CD14-positive monocyte (primary cell): ENCODE measurements at regions not wholly inside any gene's neighbourhood (a gene's known extent, or its start where the extent isn't known, plus 50 kb on each side); places are given as distances from the start of the nearest gene placed in this dataset.

Experiments used
- DNase-seq, 3 donors: peaks; one replicate each; pipeline ENCODE4 v3.0.0-alpha.2; 2011 to 2022
- H2AFZ ChIP-seq: 2 replicates; pipeline ENCODE4 v1.6.0; 2012; ENCODE audit warnings: mild to moderate bottlenecking, low read depth, low read length, inconsistent platforms; ENCODE audit not compliant: insufficient read depth, poor library complexity, severe bottlenecking
- H3K27ac ChIP-seq, 2 donors: 1 replicate in 1 of 2; 2 replicates in 1 of 2; pipeline ENCODE4 v1.5.1; 2012 to 2013; ENCODE audit warnings: low read length in 2 of 2, control low read depth in 1 of 2, inconsistent platforms in 1 of 2, low read depth in 1 of 2, mild to moderate bottlenecking in 1 of 2
- H3K27me3 ChIP-seq, 2 donors: one replicate each; pipeline versions ENCODE4 v1.6.0 to v1.6.1; 2011 to 2013; ENCODE audit warnings: low read length in 2 of 2; ENCODE audit not compliant: control insufficient read depth in 2 of 2, insufficient read depth in 2 of 2
- H3K36me3 ChIP-seq, 2 donors: replicated peaks in 1 of 2; 1 replicate in 1 of 2; 2 replicates in 1 of 2; pipeline versions ENCODE4 v1.5.1 to v1.6.1; 2012 to 2013; ENCODE audit warnings: low read length in 2 of 2, control low read depth in 1 of 2, inconsistent platforms in 1 of 2, mild to moderate bottlenecking in 1 of 2; ENCODE audit not compliant: insufficient read depth in 2 of 2, control insufficient read depth in 1 of 2
- H3K4me1 ChIP-seq, 2 donors: 1 replicate in 1 of 2; 2 replicates in 1 of 2; pipeline versions ENCODE4 v1.5.1 to v1.6.1; 2012 to 2013; ENCODE audit warnings: low read length in 2 of 2, control low read depth in 1 of 2, inconsistent platforms in 1 of 2, mild to moderate bottlenecking in 1 of 2, moderate library complexity in 1 of 2; ENCODE audit not compliant: insufficient read depth in 2 of 2, control insufficient read depth in 1 of 2
- H3K4me2 ChIP-seq: replicated peaks from 2 replicates; pipeline ENCODE3; 2012; ENCODE audit warnings: low read length, moderate library complexity, mild to moderate bottlenecking; ENCODE audit not compliant: poor library complexity, severe bottlenecking; ENCODE audit errors: extremely low read depth
- H3K4me3 ChIP-seq, 3 experiments: fragments of 200-600 bp in 1 of 3; sonication (generic) in 1 of 3; replicated peaks in 1 of 3; 1 replicate in 2 of 3; 2 replicates in 1 of 3; pipeline ENCODE4 v1.5.1; 2011 to 2013; ENCODE audit warnings: low read length in 3 of 3, mild to moderate bottlenecking in 3 of 3, control low read depth in 2 of 3, low read depth in 2 of 3, inconsistent platforms in 1 of 3, moderate library complexity in 1 of 3
- H3K79me2 ChIP-seq: 2 replicates; pipeline ENCODE4 v1.6.0; 2012; ENCODE audit warnings: mild to moderate bottlenecking, control low read depth, inconsistent platforms, low read length, moderate library complexity; ENCODE audit not compliant: insufficient read depth
- H3K9ac ChIP-seq: 2 replicates; pipeline ENCODE4 v1.6.0; 2017; ENCODE audit warnings: low read length, mild to moderate bottlenecking; ENCODE audit not compliant: insufficient read depth, poor library complexity, severe bottlenecking
- H3K9me3 ChIP-seq, 2 donors: replicated peaks in 1 of 2; 1 replicate in 1 of 2; 2 replicates in 1 of 2; pipeline versions ENCODE4 v1.5.1 to v1.6.1; 2012 to 2013; ENCODE audit warnings: low read length in 2 of 2, control low read depth in 1 of 2; ENCODE audit not compliant: control insufficient read depth in 1 of 2, insufficient read depth in 1 of 2
- H4K20me1 ChIP-seq: 2 replicates; pipeline ENCODE4 v1.6.0; 2012; ENCODE audit warnings: mild to moderate bottlenecking, low read length, control low read depth, moderate library complexity; ENCODE audit not compliant: insufficient read depth
- H3K27ac Mint-ChIP-seq, 7 donors: one replicate each; pipeline ENCODE4 v1.8.0; 2020; ENCODE audit warnings: mild to moderate bottlenecking in 7 of 7, mixed read lengths in 7 of 7, moderate library complexity in 6 of 7, inconsistent platforms in 2 of 7
- H3K27me3 Mint-ChIP-seq, 3 donors: one replicate each; pipeline ENCODE4 v1.8.0; 2021 to 2022; ENCODE audit warnings: low read depth in 3 of 3, mild to moderate bottlenecking in 3 of 3, mixed read lengths in 3 of 3, moderate library complexity in 3 of 3, inconsistent platforms in 1 of 3
- H3K36me3 Mint-ChIP-seq, 2 donors: one replicate each; pipeline ENCODE4 v1.8.0; 2020; ENCODE audit warnings: mixed read lengths in 2 of 2, inconsistent platforms in 1 of 2, mild to moderate bottlenecking in 1 of 2
- H3K4me1 Mint-ChIP-seq: one replicate; pipeline ENCODE4 v1.8.0; 2020; ENCODE audit warnings: mild to moderate bottlenecking, mixed read lengths
- H3K4me3 Mint-ChIP-seq, 2 donors: one replicate each; pipeline ENCODE4 v1.8.0; 2020; ENCODE audit warnings: mild to moderate bottlenecking in 2 of 2, mixed read lengths in 2 of 2, moderate library complexity in 1 of 2
- H3K9me3 Mint-ChIP-seq, 7 donors: one replicate each; pipeline ENCODE4 v1.8.0; 2020 to 2022; ENCODE audit warnings: mixed read lengths in 7 of 7, mild to moderate bottlenecking in 6 of 7, moderate library complexity in 6 of 7, inconsistent platforms in 2 of 7
- WGBS: methylation state at CpG from one replicate; pipeline ENCODE4 v1.1.5; 2013; ENCODE audit warnings: missing lambda C conversion rate; ENCODE audit not compliant: insufficient coverage; 5-methylcytosine and 5-hydroxymethylcytosine counted together
- intact Hi-C, 2 donors: fragments of 100-400 bp; cut with micrococcal nuclease; formaldehyde crosslinking; loops; one replicate each; pipeline versions ENCODE4 v1.15.0 to v1.15.1; 2023
- TF ChIP-seq, protein P1 (sequence below): fragments of 200-600 bp; IDR thresholded peaks from one replicate; pipeline ENCODE4 v1.8.0; 2022; ENCODE audit warnings: antibody characterized with exemption, mild to moderate bottlenecking

DNA sequence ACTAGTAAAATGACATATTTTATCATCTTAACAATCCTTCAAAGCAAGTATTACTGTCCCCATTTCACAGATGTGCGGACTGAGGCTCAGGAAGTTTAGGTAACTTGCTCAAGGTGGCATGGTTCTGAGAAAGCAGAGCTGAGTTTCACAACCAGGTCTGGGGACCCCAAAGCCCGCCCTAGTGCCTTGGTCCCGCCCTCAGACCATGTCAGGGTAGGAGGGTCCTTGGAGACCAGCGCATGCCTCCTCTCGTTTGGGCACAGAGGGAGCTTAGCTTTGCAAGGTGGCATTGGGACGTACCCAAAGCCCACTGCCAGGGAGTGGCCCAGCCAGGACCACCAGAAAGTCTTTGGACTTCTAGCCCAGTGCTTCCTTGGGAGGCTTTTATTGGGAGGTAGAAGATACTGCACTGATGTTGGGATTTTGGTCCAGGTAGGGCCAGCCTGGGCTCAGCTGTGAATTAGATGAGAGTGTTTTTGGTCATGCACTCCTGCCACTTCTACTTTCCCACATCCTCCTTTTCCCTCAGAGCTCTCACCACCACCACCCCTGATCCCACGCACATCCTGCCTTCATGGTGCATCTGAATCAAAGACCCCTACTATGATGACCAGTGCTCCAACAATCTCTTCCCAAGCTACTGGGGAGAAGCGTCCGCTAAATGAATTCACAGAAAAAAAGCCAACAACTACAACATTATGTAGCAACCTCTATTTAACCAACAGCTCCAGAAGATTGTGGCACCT lies 307.9 kb downstream of the TLE3 start:
- no peak overlapping the region for H3K4me3 ChIP-seq
- intact Hi-C loops = no loop called here
- no peaks in the 10 kb centered on the region for H3K36me3 ChIP-seq
- H3K4me3 Mint-ChIP-seq = peak overlapping the region in 1 of 2 donors; percentile 19
- no peaks in the 10 kb centered on the region for H3K4me1 Mint-ChIP-seq
- no peaks in the 10 kb centered on the region for H3K36me3 Mint-ChIP-seq
- H3K27ac ChIP-seq = no peak overlapping the region
- H3K9me3 ChIP-seq = peaks cover 0 to 7% of the 10 kb centered on the region in 2 donors
- H3K9ac ChIP-seq = no peak overlapping the region
- H4K20me1 ChIP-seq = no peaks in the 10 kb centered on the region
- H3K27ac Mint-ChIP-seq = peak overlapping the region in 1 of 7 donors; percentile 27
- H3K27me3 ChIP-seq = no peaks in the 10 kb centered on the region
- no peaks in the 10 kb centered on the region for H3K79me2 ChIP-seq
- TF ChIP-seq, protein P1, sequence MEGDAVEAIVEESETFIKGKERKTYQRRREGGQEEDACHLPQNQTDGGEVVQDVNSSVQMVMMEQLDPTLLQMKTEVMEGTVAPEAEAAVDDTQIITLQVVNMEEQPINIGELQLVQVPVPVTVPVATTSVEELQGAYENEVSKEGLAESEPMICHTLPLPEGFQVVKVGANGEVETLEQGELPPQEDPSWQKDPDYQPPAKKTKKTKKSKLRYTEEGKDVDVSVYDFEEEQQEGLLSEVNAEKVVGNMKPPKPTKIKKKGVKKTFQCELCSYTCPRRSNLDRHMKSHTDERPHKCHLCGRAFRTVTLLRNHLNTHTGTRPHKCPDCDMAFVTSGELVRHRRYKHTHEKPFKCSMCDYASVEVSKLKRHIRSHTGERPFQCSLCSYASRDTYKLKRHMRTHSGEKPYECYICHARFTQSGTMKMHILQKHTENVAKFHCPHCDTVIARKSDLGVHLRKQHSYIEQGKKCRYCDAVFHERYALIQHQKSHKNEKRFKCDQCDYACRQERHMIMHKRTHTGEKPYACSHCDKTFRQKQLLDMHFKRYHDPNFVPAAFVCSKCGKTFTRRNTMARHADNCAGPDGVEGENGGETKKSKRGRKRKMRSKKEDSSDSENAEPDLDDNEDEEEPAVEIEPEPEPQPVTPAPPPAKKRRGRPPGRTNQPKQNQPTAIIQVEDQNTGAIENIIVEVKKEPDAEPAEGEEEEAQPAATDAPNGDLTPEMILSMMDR = no peak
- peaks cover 4 to 6% (median 5%) of the 10 kb centered on the region in 3 donors for H3K27me3 Mint-ChIP-seq
- peaks cover 0 to 9% (median 6%) of the 10 kb centered on the region in 7 donors for H3K9me3 Mint-ChIP-seq
- H3K4me2 ChIP-seq = no peak overlapping the region
- 94% methylated on average over 9 of the region's 9 CpGs for WGBS
- no peaks in the 10 kb centered on the region for H3K4me1 ChIP-seq
- no peak for DNase-seq
- H2AFZ ChIP-seq = no peak overlapping the region

DNA sequence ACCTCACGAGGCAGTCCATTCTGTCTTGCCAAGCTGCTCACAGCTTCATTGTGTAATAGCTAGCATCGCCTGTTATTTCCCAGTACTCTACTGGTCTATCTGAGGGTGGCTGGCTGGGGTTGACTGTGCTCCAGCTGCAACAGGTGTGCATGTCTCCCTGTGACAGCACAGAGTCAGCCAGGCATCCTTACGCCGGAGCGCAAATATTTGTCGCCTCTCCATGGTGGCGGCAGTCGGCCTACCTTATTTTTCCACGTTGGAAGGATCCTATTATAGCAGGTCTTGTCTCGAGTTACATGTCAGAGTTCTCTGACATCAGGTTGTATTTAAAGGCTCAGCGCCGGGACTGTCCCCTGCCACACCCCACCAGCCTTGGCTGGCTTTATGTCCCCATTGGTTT lies 307.1 kb downstream of the TLE3 start:
- no peak for DNase-seq
- TF ChIP-seq, protein P1 = no peak
- no peaks in the 10 kb centered on the region for H3K36me3 Mint-ChIP-seq
- H3K9me3 Mint-ChIP-seq = peaks cover 0 to 9% (median 6%) of the 10 kb centered on the region in 7 donors
- H3K27ac Mint-ChIP-seq = no peak overlapping the region
- no peaks in the 10 kb centered on the region for H3K4me1 ChIP-seq
- intact Hi-C loops = no loop called here
- H2AFZ ChIP-seq = no peak overlapping the region
- no peaks in the 10 kb centered on the region for H3K27me3 ChIP-seq
- H3K27me3 Mint-ChIP-seq = peaks cover 4 to 6% (median 5%) of the 10 kb centered on the region in 3 donors
- H3K4me1 Mint-ChIP-seq = no peaks in the 10 kb centered on the region
- H4K20me1 ChIP-seq = no peaks in the 10 kb centered on the region
- no peaks in the 10 kb centered on the region for H3K79me2 ChIP-seq
- 100% methylated on average over 11 of the region's 12 CpGs for WGBS
- H3K9me3 ChIP-seq = peaks cover 0 to 7% of the 10 kb centered on the region in 2 donors
- H3K4me3 ChIP-seq = no peak overlapping the region
- H3K27ac ChIP-seq = no peak overlapping the region
- no peak overlapping the region for H3K4me3 Mint-ChIP-seq
- no peak overlapping the region for H3K4me2 ChIP-seq
- no peak overlapping the region for H3K9ac ChIP-seq
- no peaks in the 10 kb centered on the region for H3K36me3 ChIP-seq
